ENCODE measurements at regions not wholly inside any gene's neighbourhood (a gene's known extent, or its start where the extent isn't known, plus 50 kb on each side); places are given as distances from the start of the nearest gene placed in this dataset.

- TF ChIP-seq CTCF (IDR thresholded peaks at IDR 0.05; ENCODE audit: poor library complexity) (no peak), EZH2 (IDR thresholded peaks at IDR 0.05; ENCODE audit: borderline replicate concordance) (no peak)
These were observed 515.8 kb upstream of the AKR1E2 start for GRCh38 chr10:4310172-4310571.
